ENCODE measurements at regions not wholly inside any gene's neighbourhood (a gene's known extent, or its start where the extent isn't known, plus 50 kb on each side); places are given as distances from the start of the nearest gene placed in this dataset.

GRCh38 chr5:172525307-172525995 lies 71.1 kb upstream of the SH3PXD2B start:
- Histone ChIP-seq H3K4me3 (ENCODE audit: low read length) (no peak overlapping the region), H3K9me3 (ENCODE audit: control insufficient read depth in 1 of 2, insufficient read depth in 1 of 2, low read length in 2 of 2) (peaks cover 16 to 19% of the 10 kb centered on the region in 2 experiments), H3K27me3 (ENCODE audit: control insufficient read depth in 1 of 2, insufficient read depth in 2 of 2, low read length in 2 of 2) (peaks cover 0 to 2% of the 10 kb centered on the region in 2 experiments), H3K27ac (ENCODE audit: low read depth in 1 of 2, low read length in 2 of 2) (no peak overlapping the region), H3K36me3 (ENCODE audit: insufficient read depth, low read length) (no peaks in the 10 kb centered on the region), H3K4me1 (ENCODE audit: insufficient read depth, low read length) (no peaks in the 10 kb centered on the region)
- Mint-ChIP-seq H3K4me3 (no peak overlapping the region), H3K36me3 (ENCODE audit: low read depth) (no peaks in the 10 kb centered on the region), H3K4me1 (ENCODE audit: low read depth) (no peaks in the 10 kb centered on the region), H3K9me3 (peaks cover 7% of the 10 kb centered on the region), H3K27me3 (peaks cover 53% of the 10 kb centered on the region), H3K27ac (no peak overlapping the region)
- CTCF ChIA-PET = no interaction called here
- intact Hi-C loops (cut with DNase I, micrococcal nuclease) = no loop called here
- ATAC-seq (ENCODE audit: poor library complexity) (no peak), DNase-seq (no peak)
- TF ChIP-seq, protein P1, sequence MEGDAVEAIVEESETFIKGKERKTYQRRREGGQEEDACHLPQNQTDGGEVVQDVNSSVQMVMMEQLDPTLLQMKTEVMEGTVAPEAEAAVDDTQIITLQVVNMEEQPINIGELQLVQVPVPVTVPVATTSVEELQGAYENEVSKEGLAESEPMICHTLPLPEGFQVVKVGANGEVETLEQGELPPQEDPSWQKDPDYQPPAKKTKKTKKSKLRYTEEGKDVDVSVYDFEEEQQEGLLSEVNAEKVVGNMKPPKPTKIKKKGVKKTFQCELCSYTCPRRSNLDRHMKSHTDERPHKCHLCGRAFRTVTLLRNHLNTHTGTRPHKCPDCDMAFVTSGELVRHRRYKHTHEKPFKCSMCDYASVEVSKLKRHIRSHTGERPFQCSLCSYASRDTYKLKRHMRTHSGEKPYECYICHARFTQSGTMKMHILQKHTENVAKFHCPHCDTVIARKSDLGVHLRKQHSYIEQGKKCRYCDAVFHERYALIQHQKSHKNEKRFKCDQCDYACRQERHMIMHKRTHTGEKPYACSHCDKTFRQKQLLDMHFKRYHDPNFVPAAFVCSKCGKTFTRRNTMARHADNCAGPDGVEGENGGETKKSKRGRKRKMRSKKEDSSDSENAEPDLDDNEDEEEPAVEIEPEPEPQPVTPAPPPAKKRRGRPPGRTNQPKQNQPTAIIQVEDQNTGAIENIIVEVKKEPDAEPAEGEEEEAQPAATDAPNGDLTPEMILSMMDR (IDR thresholded peaks at IDR 0.05) = no peak
- POLR2A ChIA-PET = no interaction called here

DNA sequence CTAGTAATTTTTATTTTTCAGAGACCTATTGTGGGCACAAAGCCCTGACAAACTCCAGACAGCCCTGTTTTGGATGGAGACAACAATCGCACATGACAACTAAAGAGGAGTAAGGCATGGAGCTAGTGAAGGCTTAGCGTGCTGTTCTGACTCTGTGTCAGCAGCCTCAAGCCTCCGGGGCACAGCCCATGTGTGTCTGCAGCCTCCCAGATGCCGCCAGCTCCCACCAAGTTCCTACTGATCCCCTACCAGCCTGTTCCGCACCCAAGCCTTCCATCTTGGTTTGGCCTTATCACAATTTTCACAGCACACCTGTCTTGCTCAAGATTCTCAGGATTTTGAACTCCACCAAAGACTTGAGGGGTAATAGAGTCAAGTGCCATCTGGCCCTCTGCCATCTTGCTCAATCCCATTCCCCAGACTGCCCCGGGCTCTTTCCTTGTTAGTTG lies 70.3 kb upstream of the SH3PXD2B start:
- ATAC-seq (ENCODE audit: poor library complexity) (no peak), DNase-seq (no peak)
- no peak overlapping the region for H3K27ac ChIP-seq (ENCODE audit: low read depth in 1 of 2, low read length in 2 of 2)
- ChIA-PET POLR2A (no interaction called here), CTCF (no interaction called here)
- H3K4me3 Mint-ChIP-seq = no peak overlapping the region
- H3K27me3 Mint-ChIP-seq = peaks cover 47% of the 10 kb centered on the region
- no peak overlapping the region for H3K27ac Mint-ChIP-seq
- H3K4me1 Mint-ChIP-seq (ENCODE audit: low read depth) = no peaks in the 10 kb centered on the region
- peaks cover 15 to 19% of the 10 kb centered on the region in 2 experiments for H3K9me3 ChIP-seq (ENCODE audit: control insufficient read depth in 1 of 2, insufficient read depth in 1 of 2, low read length in 2 of 2)
- no peaks in the 10 kb centered on the region for H3K4me1 ChIP-seq (ENCODE audit: insufficient read depth, low read length)
- TF ChIP-seq, protein P1 (IDR thresholded peaks at IDR 0.05) = no peak
- H3K27me3 ChIP-seq (ENCODE audit: control insufficient read depth in 1 of 2, insufficient read depth in 2 of 2, low read length in 2 of 2) = peaks cover 0 to 2% of the 10 kb centered on the region in 2 experiments
- intact Hi-C loops (cut with DNase I, micrococcal nuclease) = no loop called here
- no peaks in the 10 kb centered on the region for H3K36me3 Mint-ChIP-seq (ENCODE audit: low read depth)
- H3K36me3 ChIP-seq (ENCODE audit: insufficient read depth, low read length) = no peaks in the 10 kb centered on the region
- H3K4me3 ChIP-seq (ENCODE audit: low read length) = no peak overlapping the region
- H3K9me3 Mint-ChIP-seq = peaks cover 8% of the 10 kb centered on the region

DNA sequence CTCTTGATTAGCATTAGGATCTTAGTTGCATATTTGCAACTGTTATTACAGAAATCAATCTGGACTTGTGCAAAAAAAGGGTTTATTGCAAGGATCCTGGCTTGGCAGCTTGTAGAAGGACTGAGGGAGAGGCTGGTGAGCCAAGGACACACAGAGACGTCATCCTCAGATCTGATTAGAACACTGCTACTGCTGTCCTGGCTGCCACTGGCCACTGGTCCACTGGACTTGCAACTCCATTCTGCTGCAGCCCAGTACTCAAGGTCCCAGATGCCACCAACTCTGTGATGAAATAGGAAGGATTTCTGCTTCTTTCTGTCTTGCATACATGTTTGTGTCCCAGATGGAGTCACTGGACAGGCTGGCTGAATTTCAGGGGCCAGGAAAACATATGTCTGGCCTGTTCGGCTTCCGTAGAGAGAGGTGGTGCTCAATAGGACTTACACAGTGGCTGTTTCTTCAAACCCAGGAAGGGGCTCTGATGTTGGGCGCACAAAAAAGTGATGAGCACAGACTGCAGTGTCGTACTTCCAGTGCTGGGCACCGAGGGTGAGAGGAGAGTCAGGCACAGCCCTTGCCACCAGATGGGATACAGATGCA lies 68.9 kb upstream of the SH3PXD2B start:
- Mint-ChIP-seq H3K4me3 (no peak overlapping the region), H3K9me3 (peaks cover 8% of the 10 kb centered on the region), H3K27ac (no peak overlapping the region), H3K4me1 (ENCODE audit: low read depth) (no peaks in the 10 kb centered on the region), H3K27me3 (peaks cover 36% of the 10 kb centered on the region), H3K36me3 (ENCODE audit: low read depth) (no peaks in the 10 kb centered on the region)
- no peak overlapping the region for H3K4me3 ChIP-seq (ENCODE audit: low read length)
- H3K27me3 ChIP-seq (ENCODE audit: control insufficient read depth in 1 of 2, insufficient read depth in 2 of 2, low read length in 2 of 2) = peaks cover 0 to 2% of the 10 kb centered on the region in 2 experiments
- DNase-seq = no peak
- ChIA-PET POLR2A (no interaction called here), CTCF (no interaction called here)
- no peak for ATAC-seq (ENCODE audit: poor library complexity)
- no peaks in the 10 kb centered on the region for H3K4me1 ChIP-seq (ENCODE audit: insufficient read depth, low read length)
- TF ChIP-seq, protein P1 (IDR thresholded peaks at IDR 0.05) = no peak
- peaks cover 12 to 19% of the 10 kb centered on the region in 2 experiments for H3K9me3 ChIP-seq (ENCODE audit: control insufficient read depth in 1 of 2, insufficient read depth in 1 of 2, low read length in 2 of 2)
- no peak overlapping the region for H3K27ac ChIP-seq (ENCODE audit: low read depth in 1 of 2, low read length in 2 of 2)
- intact Hi-C loops (cut with DNase I, micrococcal nuclease) = no loop called here
- H3K36me3 ChIP-seq (ENCODE audit: insufficient read depth, low read length) = no peaks in the 10 kb centered on the region
